HG03103 (cell line): ENCODE measurements at regions not wholly inside any gene's neighbourhood (a gene's known extent, or its start where the extent isn't known, plus 50 kb on each side); places are given as distances from the start of the nearest gene placed in this dataset.

Experiments
- ATAC-seq: cut with Tn5 transposase; IDR thresholded peaks from one replicate; pipeline ENCODE4 v1.9.1; 2021; ENCODE audit warnings: low read depth; ENCODE audit not compliant: unreplicated experiment

DNA sequence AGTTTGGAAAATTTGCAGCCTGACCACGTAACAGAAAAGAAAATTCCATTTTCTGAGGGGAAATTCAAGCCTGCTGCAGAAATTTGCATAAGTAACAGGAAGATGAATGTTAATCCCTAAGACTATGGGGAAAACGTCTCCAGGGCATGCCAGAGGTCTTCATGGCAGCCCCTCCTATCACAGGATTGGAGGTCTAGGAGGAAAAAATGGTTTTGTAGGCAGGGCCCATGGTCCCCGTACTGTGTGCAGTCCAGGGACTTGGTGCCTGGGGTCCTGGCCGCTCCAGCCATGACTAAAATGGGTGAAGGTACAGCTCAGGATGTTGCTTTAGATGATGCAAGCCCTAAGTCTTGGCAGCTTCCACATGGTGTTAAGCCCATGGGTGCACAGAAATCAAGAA is 437.3 kb upstream of the SEMA3A start:
- ATAC-seq, result no peak

DNA sequence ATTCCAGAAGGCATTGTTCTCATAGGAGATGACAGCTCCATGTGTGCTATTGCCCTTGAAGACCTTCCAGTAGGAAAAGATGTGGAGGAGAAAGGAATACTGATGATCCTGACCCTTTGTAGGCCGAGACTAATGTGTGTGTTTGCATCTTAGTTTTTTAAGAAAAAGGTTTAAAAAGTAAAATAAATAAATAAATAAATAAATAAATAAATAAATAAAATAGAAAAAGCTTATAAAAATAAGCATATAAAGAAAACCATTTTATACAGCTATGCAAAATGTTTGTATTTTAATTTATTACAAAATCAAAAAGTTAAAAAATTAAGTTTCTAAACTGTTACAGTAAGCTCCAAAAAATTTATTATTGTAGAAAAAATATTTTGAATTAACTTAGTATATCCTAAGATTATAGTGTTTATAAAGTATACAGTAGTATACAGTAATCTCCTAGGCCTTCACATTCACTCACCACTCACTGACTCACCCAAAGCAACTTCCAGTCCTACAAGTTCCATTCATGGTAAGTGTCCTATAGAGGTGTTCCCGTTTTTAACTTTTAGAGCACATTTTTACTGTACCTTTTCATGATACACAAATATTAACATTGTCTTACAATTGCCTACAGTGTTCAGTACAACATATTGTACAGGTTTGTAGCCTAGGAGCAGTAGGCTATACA is 435.2 kb upstream of the SEMA3A start:
- ATAC-seq, result no peak

DNA sequence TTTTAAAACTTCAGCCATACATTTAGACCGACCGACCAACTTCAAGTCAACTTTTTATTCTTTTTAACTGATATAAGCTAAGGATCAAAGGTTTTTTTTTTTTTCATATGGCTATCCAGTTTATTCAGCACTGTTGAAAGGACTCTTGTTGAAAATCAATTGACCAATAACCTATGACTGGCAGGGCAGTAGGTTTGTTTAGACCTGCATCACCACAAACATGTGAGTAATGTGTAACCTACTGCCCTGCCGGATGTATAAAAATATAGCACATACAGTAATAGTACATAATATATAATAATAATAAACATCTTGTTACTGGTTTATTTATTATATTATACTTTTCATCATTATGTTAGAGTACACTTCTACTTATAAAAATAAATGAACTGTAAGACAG is 434.6 kb upstream of the SEMA3A start:
- ATAC-seq, result no peak

DNA sequence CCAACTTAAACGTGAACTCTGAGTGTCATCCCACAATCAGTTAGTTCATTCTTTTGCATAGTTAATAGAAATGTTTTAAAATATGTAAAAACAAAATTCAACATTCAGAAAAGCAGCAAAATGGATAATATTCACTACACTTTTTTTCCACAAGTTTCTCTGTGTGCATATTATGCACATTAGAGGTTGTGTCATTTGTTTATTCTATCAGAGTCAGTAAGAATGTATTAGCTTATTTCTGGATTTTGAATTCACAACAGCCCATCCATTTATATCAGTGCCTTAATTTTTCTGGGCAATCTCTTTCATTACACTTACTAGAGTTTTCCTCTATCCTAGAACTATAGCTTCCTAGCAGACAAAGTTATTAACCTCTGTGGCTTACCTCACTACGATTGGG is 432.7 kb upstream of the SEMA3A start:
- ATAC-seq, result no peak

DNA sequence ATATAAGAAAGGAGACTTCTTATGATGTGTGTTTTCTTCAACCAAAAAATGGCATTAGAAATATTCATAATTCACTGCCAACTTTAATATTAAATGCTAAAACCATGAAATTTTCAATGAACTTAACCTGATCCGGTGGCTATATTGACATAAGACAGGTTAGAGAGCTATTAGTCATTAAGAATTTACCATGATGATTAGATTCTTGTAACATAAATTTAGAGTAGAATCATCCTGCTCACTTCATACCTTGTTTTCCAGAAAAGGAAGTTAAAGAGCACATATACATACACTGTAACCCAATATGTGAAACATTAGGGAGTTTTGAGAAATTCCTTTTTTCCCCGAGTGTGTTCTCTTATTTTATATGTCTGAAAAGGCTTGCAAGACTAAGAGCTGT is 430.3 kb upstream of the SEMA3A start:
- ATAC-seq, result no peak

DNA sequence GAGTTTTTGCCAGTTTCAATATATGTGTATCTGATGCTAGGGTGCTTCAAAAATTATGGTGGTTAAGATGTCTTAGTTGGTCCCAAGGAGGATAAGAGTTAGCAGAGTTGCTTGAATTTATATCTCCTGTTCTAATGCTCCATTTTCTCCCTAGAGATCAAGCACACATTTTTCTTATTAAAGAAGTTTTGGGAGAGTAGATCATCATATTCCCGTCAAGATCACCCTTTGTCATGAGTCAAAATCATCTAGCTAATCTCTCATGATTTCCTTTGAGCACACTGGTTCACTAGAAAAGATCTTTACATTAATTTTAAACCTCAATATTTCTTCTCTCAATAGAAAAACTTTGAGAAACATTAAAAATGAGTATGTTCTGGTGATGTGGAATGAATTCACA is 429.9 kb upstream of the SEMA3A start:
- no peak for ATAC-seq

DNA sequence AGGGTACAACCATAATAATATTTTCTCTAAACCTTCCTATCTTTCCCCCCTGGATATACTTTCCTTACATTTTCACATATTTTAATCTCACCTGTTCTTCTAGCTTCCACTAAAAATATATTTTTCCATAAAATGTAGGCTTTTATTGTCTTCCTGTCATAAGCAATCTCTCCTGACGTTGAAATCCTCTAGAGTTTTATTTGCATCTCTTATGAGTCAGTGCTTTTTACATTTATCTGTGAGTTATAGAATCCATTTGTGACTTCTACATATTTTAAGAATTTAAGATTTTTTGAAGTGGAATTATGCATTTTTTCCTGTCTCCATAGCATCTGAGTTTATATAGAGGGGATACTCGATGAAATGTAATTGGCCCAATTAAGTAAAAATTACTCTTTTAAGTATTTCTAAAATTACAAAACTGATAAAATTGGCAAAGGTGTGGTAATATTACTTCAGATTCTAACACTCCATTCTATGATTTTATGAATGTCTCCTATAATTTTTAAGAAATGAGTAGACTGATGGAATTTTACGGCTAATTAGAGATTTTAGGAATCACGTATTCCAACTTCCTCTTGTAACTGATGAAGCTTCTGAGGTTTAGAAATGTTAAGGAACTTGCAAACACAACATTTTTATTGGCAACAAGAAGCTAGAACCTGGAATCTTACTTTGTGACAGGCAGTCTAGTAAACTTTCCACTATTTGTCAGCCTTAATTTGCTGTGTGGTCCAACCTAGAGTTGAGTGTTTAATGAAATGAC is 422.9 kb upstream of the SEMA3A start:
- ATAC-seq, result no peak

DNA sequence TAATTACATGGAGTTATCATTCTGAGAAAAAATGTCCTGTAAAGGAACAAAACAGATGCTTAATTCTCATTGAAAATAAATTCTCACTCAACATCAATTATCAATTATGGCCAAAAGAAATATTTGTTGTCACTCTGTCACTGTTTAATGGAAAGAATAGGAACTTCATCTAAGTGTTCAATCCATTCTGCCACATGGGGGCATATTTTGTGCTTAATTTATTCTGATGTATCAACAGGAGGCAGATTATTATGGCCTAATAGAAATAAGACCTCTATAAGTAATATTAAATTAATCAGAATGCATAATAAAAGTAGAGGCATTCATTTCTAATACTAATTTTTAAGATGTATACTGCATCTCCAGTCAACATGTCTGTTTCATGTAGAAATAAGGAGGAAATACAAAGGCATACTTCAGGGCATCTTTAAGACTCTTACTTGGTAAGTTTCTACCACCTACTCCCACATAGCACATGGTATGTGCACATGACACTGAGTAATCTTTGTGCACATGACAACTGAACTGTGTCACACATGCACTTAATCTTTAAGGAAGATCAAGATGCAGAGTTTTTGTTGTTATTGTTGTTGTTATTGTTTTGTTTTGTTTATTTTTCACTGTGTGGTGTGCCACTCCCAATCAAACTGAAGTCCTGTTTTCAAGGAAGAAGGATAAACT is 420.4 kb upstream of the SEMA3A start:
- no peak for ATAC-seq

DNA sequence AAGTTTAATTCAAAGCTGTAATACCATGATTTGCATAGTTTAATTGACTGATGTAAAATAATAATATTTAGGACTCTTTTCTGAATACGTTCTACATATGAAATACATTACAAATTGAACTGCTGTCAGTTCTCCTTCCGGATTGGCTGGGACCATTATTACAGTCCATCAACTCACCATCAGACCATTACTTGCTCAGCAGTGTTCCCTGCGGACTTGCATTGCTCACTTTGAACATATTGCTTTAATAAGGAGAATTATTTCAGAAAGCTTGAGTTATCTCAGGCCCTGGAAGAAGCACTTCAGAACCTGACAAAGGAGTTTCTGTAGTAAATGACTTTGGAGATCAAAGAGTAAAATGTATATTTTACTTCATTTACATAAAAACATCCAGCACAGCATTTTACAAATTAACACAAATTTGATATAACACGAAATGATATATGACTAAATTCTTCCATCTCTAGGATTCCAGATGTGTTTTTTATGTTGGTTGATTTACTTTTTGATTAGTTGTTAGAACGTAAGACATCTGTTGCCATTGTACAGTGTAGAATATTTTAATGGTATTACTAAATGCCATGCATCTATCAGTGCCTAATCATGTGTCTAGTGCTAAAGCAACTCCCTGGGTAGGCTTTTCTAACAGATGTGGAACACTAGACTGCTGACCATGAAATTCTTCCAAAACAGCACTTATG is 418.5 kb upstream of the SEMA3A start:
- ATAC-seq, result no peak

DNA sequence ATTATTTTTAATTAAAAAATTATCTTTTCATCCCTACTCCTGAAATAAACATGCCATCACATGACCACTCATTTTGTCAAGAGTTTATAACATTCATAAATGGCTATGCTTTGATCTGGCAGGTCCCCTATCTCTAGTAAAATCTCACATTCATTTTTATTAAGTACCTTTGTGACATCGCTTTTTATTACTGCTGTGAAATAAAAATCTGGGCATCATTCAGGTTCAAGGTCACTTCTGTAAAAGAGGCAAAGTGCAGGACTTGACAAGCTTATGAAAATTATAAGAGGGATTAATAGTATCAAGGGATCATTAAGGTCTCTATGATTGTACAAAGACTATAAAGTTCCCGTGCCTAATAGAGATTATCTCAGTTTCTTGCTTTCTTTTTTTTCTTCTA is 416.8 kb upstream of the SEMA3A start:
- no peak for ATAC-seq

DNA sequence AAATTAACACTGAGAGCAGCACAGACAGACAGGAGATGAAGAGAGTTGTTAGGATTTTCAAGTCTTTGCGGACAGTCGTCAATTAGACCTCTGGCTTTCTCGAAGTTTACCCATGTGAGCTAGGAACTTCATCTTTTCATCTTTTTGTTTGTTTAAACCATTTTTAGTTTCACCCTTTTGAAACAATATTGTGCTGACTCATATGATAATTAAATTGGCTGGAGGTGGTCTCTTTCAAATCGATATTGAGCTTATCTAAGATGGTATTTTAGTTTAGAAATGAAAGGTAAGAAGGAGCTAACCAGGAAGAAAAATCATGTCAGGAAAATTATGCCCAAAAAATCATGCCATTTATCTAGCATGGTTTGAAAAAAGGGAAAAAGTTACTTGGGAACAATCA is 415.8 kb upstream of the SEMA3A start:
- ATAC-seq, result no peak

DNA sequence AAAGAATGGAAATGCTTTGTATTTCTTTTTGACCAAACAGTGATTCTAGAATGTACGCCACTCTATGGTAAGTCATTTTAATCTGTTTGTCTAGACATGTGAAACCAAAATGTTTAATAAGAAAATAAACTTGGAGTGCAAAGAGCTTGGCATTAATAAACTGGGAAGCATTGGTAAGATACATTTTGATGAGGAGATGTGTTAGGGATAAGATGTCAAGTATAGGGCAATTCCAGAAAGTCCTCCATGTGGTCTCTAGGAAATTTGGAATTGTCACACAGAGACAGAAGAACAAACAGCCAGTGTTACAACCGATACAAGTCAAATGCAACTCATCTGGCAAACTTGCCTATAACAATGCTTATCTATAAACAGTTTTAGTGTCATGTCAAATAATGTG is 410.7 kb upstream of the SEMA3A start:
- no peak for ATAC-seq

DNA sequence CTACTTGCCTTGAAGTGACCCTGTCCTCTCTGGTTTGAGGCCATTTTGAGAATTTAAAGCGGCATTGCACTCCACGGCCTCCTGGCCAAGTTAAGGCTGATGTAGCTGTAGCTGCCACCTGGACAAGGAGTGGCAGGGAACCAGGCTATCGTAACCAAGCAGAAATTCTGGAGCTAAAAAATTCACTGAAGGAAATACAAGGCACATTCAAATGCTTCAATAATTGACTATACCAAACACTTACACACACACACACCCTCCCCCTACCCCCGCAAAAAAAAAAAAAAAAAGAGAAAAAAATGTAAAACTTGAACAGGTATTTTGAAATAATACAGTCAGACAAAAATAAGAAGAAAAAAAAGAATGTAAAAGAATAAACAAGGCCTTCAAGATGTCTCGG is 409.0 kb upstream of the SEMA3A start:
- no peak for ATAC-seq

DNA sequence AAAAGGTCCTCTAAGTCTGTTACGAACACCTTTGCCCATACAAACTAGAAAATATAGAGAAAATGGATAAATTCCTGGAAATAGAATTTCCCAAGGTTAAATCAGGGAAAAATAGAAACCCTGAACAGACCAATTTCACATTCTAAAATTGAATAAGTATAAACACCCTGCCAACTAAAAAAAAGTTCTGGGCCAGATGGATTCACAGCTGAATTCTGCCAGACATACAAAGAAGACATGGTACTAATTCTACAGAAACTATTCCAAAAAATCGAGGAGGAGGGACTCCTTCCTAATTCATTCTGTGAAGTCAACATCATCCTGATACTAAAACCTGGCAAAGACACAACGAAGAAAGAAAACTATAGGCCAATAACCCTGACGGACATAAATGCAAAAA is 400.4 kb upstream of the SEMA3A start:
- ATAC-seq, result no peak

DNA sequence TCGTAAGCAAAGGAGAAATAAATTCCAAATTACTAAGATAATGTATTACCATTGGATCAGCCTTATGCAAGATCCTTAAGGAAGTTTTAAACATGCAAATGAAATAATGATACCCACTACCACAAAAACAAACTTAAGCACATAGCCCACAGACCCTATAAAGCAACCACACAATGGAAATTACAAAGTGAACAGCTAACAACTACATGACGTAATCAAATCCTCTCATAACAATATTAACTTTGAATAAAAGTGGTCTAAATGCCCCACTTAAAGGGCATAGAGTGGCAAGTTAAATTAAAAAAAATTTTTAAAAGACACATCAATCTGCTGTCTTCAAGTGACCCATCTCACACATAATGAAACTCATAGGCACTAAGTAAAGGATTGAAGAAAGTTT is 397.3 kb upstream of the SEMA3A start:
- no peak for ATAC-seq

DNA sequence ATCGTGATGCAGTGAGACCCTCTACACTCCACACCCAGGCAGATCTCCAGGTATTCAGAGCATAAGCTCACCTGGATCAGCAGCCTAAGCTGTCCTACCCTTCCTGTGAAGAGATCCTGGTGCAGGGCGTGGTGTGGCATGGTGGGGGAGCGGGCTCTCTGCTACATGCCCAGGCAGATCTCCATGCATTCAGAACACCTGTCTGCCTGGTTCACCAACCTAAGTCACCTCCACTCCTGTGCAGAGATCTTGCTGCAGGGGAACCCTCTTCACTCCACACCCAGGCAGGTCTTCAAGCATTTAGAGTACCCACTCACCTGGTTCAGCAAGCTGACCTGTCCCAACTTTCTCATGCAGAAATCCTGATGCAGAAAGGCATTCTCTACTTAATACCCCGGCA is 394.4 kb upstream of the SEMA3A start:
- no peak for ATAC-seq

DNA sequence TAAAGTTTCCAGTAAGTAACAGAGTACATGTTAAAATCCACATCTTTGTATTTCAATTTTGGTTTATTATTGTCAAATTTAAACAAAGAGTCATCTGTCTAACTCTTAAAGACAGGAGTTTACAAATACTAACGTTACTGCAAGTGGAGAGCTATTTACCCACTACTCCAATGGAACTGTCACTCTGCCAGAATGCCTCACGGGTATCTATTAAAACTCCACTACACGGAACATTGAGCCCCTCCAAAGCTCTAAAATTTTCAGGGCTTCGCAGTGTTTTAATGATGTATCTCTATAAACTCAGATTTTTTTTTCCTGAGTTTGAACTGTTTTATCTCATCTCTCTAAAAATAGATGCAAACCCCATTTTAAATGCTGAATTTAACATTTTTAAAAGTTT is 388.7 kb upstream of the SEMA3A start:
- ATAC-seq, result no peak

DNA sequence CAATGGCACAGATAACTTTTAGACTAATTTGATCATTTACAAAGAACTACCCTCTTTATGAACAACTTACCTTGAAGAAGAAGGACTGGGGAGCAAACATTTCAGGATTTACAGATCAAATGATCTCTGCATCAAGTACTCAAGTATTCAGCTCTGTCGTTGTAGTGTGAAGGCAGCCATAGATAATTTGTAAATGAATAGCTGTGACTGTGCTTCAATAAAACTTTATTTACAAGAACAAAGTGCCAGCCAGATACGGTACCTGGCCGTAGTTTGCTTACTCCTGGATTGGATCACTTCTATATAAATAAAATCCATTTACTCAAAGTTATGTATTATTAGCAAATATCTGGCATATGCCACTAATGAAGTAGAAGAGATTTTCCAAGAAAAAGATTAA is 388.2 kb upstream of the SEMA3A start:
- no peak for ATAC-seq

DNA sequence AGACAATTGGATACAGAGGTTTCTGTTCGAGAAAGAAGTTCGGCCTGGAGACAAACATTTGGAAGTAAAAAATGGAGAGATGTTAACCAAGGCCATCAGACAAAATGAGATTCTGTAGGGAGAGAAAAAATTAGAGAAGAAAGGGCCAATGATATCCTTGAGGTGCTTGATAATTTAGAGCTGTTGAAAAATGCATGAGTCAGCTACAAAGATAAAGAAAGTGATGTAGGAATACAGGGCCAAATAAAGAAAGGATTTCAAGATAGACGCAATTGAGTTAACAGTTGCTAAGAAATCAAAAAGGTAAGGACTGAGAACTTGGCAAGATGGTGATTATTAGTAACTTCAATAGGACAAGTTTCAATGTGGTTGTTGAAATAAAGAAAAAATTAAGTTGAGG is 384.2 kb upstream of the SEMA3A start:
- no peak for ATAC-seq

DNA sequence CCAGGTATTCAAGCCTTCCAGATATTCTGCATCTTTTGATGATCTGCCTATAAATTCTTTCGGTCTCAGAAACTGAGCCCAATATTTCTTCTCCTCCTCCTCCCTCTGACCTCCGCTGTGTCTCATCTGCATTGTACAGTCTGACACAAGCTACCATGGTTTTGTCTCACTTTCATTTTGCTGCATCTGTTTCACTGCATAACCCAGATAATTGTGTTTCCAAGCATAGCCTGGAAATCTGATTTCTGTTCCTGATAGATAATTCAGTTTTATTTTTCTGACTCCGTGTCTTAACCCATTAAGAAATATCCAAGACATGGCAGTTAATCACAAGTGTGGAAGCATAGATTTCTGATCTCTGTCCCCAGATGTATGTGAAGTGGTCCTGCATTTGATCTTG is 374.2 kb upstream of the SEMA3A start:
- ATAC-seq, result no peak

DNA sequence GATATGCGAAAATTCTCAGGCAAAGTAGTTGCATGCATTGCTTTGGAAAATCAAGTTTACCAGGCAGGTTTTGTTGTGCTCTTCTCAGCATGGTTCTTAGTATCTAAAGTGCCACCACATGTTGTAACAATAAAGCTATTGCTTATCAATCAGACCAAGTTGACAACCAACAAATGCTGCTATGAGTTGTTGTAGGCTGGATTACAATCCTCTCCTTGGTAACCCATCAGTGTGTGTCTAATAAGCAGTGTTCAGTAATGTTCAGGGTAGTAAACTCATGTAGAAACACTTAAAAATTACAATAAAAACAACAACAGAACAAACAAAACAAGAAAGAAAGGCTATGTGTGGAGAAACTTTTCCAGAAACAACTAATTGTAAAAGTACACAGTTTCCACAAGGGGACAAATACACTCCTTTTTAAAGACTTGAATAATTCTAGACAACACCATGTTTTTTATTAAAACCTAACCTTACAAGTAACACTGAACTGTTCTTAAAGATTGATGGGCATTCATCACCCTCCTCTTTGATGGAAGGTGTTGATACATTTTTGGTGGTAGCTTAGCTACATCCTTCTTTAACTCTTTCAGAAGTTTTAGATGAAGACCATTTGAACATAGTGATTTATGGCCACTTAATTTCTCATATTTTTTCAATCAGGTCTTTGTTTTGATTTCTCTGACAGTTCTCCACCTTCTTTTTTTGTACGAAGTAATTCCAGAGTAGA is 370.9 kb upstream of the SEMA3A start:
- no peak for ATAC-seq
